ENCODE measurements at regions not wholly inside any gene's neighbourhood (a gene's known extent, or its start where the extent isn't known, plus 50 kb on each side); places are given as distances from the start of the nearest gene placed in this dataset.
"Not testable (repeated sequence)": the region's sequence is repeated elsewhere in the genome, so short reads cannot be mapped to it uniquely, and the experiment has no call there.

DNA sequence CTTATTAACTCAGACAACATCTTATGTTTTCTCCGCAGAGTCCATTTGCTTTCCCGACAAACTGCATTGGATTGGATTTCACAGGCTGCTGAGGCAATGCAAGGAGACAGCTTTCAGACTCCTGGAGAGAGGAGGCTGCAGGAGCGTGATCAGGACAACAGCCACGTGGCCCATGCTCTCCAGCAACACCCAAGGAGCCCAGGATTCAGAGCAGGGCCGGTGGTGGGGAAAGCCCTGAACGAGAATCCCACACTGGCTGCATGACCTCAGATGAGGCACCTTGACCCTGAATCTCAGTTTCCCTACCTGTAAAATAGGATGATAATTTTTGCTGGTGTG is 78.3 kb upstream of the NFASC start:
- TF ChIP-seq CTCF (IDR thresholded peaks at IDR 0.05): no peak
- Histone ChIP-seq H3K4me3 (no peak overlapping the region), H3K36me3 (ENCODE audit: low read depth) (no peaks in the 10 kb centered on the region), H3K4me1 (ENCODE audit: low read depth) (no peaks in the 10 kb centered on the region), H3K9me3 (no peaks in the 10 kb centered on the region)
- intact Hi-C loops (cut with DNase I, micrococcal nuclease): no loop called here
- ATAC-seq (no peak), DNase-seq (no peak)

- no peak for DNase-seq
- no peaks in the 10 kb centered on the region for H3K4me1 ChIP-seq (ENCODE audit: low read depth)
- H3K4me3 ChIP-seq: no peak overlapping the region
- intact Hi-C loops (cut with DNase I, micrococcal nuclease): no loop called here
- TF ChIP-seq CTCF (IDR thresholded peaks at IDR 0.05): no peak
- H3K36me3 ChIP-seq (ENCODE audit: low read depth): no peaks in the 10 kb centered on the region
- ATAC-seq: no peak
- no peaks in the 10 kb centered on the region for H3K9me3 ChIP-seq
Observed at GRCh38 chr1:204793259-204793914, 77.3 kb upstream of the NFASC start.

- H3K4me1 ChIP-seq (ENCODE audit: low read depth); H3K36me3 ChIP-seq (ENCODE audit: low read depth); H3K9me3 ChIP-seq; intact Hi-C loops (cut with DNase I, micrococcal nuclease); ATAC-seq; DNase-seq; H3K4me3 ChIP-seq: not testable (repeated sequence)
Observed at GRCh38 chr1:204796886-204797285, 73.8 kb upstream of the NFASC start.

DNA sequence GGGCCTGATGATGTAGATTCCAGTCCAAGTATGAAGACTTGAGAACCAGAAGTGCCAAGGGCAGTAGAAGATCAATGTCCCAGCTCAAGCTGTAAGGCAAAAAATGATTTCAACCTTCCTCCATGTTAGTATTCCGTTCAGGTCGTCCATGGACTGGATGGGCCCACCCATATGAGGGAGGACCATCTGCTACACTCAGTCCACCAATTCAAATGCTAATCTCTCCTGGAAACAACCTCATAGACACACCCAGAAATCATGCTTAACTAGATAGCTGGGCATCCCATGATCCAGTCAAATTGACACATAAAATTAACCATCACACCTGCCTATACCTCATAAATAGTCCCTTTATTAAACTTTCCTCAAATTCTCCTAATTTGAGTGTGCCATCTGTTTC is 73.3 kb upstream of the NFASC start:
- DNase-seq (no peak), ATAC-seq (no peak)
- no peaks in the 10 kb centered on the region for H3K36me3 ChIP-seq (ENCODE audit: low read depth)
- H3K9me3 ChIP-seq: no peaks in the 10 kb centered on the region
- no peak for TF ChIP-seq CTCF (IDR thresholded peaks at IDR 0.05)
- intact Hi-C loops (cut with DNase I, micrococcal nuclease): no loop called here
- no peaks in the 10 kb centered on the region for H3K4me1 ChIP-seq (ENCODE audit: low read depth)
- no peak overlapping the region for H3K4me3 ChIP-seq

GRCh38 chr1:204799630-204800029 is 71.0 kb upstream of the NFASC start:
- Histone ChIP-seq H3K36me3 (ENCODE audit: low read depth) (no peaks in the 10 kb centered on the region), H3K4me1 (ENCODE audit: low read depth) (no peaks in the 10 kb centered on the region), H3K4me3 (no peak overlapping the region), H3K9me3 (no peaks in the 10 kb centered on the region)
- ATAC-seq (no peak), DNase-seq (no peak)
- TF ChIP-seq CTCF (IDR thresholded peaks at IDR 0.05): no peak
- intact Hi-C loops (cut with DNase I, micrococcal nuclease): no loop called here

- no peaks in the 10 kb centered on the region for H3K36me3 ChIP-seq (ENCODE audit: low read depth)
- no peak for ATAC-seq
- no peak overlapping the region for H3K4me3 ChIP-seq
- no peak for DNase-seq
- no peaks in the 10 kb centered on the region for H3K4me1 ChIP-seq (ENCODE audit: low read depth)
- intact Hi-C loops (cut with DNase I, micrococcal nuclease): no loop called here
- H3K9me3 ChIP-seq: no peaks in the 10 kb centered on the region
- no peak for TF ChIP-seq CTCF (IDR thresholded peaks at IDR 0.05)
Observed at GRCh38 chr1:204801211-204801610, 69.5 kb upstream of the NFASC start.

Data from mucosa of descending colon (tissue), 3 donors.